ENCODE measurements at regions not wholly inside any gene's neighbourhood (a gene's known extent, or its start where the extent isn't known, plus 50 kb on each side); places are given as distances from the start of the nearest gene placed in this dataset.

GRCh38 chr4:14641871-14642270, 360.4 kb upstream of the CPEB2 start (continued):
- TF ChIP-seq, protein P1, sequence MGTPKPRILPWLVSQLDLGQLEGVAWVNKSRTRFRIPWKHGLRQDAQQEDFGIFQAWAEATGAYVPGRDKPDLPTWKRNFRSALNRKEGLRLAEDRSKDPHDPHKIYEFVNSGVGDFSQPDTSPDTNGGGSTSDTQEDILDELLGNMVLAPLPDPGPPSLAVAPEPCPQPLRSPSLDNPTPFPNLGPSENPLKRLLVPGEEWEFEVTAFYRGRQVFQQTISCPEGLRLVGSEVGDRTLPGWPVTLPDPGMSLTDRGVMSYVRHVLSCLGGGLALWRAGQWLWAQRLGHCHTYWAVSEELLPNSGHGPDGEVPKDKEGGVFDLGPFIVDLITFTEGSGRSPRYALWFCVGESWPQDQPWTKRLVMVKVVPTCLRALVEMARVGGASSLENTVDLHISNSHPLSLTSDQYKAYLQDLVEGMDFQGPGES (IDR thresholded peaks at IDR 0.05; ENCODE audit: low read depth, low read length): no peak
- TF ChIP-seq SIN3A (IDR thresholded peaks at IDR 0.05; ENCODE audit: borderline replicate concordance, low read depth, low read length) (no peak), NRF1 (IDR thresholded peaks at IDR 0.05; ENCODE audit: low read depth, low read length) (no peak)
- TF ChIP-seq, protein P2, sequence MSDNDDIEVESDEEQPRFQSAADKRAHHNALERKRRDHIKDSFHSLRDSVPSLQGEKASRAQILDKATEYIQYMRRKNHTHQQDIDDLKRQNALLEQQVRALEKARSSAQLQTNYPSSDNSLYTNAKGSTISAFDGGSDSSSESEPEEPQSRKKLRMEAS (IDR thresholded peaks at IDR 0.05; ENCODE audit: low read depth): no peak

- ChIA-PET POLR2A (no interaction called here), CTCF (no interaction called here)
- H3K79me2 ChIP-seq (ENCODE audit: insufficient read depth): no peaks in the 10 kb centered on the region
- no peak overlapping the region for H3K27ac ChIP-seq (ENCODE audit: low read depth in 2 of 2, low read length in 1 of 2)
- no peaks in the 10 kb centered on the region; a peak in 1 of 4 replicates for H3K4me1 ChIP-seq (ENCODE audit: control insufficient read depth in 1 of 2, insufficient read depth in 2 of 2, low read depth in 1 of 2, low read length in 1 of 2)
- no peak overlapping the region for H3K4me3 ChIP-seq (ENCODE audit: low read depth in 2 of 2, low read length in 1 of 2)
- no peaks in the 10 kb centered on the region for H3K27me3 ChIP-seq (ENCODE audit: insufficient read depth)
- no peaks in the 10 kb centered on the region for H3K36me3 ChIP-seq (replicated peaks in 1 of 2; ENCODE audit: control insufficient read depth in 1 of 2, insufficient read depth in 2 of 2, low read length in 1 of 2)
- no peaks in the 10 kb centered on the region for H3K9me3 ChIP-seq
- DNase-seq: no peak
- no peak overlapping the region for H3K9ac ChIP-seq
- no peaks in the 10 kb centered on the region for H3K9me2 ChIP-seq
- no peaks in the 10 kb centered on the region for H4K20me1 ChIP-seq (ENCODE audit: insufficient read depth)
- no peak overlapping the region for H3K4me2 ChIP-seq
- WGBS (ENCODE audit: low lambda C conversion rate): 48% methylated on average over 5 of the region's 5 CpGs
- no peak overlapping the region for H2AFZ ChIP-seq (ENCODE audit: low read depth)
- no peaks in the 10 kb centered on the region for H3F3A ChIP-seq (replicated peaks; ENCODE audit: insufficient read depth)
- no peak for TF ChIP-seq NRF1 (IDR thresholded peaks at IDR 0.05; ENCODE audit: low read depth, low read length)
These were observed 357.6 kb upstream of the CPEB2 start for GRCh38 chr4:14644580-14645282.

DNA sequence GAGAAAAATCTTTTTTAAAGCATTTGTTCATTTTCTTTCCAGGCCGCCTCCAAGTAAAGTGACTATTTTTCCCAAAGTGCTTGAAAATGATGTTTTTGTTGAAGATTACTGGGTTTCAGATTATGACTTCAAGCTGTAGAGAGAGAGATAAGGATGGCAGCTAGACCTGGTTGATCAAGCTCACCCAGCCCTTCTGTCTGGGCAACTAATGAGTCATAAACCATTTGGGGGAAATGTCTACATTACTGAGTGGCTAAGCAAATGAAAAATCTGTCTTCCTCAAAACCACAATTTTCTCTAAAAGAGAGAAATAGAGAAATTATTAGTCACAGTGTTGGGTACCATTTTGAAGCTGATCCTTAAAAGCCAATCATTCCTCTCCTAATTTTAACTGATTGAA, 355.4 kb upstream of the CPEB2 start:
- Histone ChIP-seq H3F3A (replicated peaks; ENCODE audit: insufficient read depth) (no peaks in the 10 kb centered on the region), H3K9me3 (no peaks in the 10 kb centered on the region), H3K4me1 (ENCODE audit: control insufficient read depth in 1 of 2, insufficient read depth in 2 of 2, low read depth in 1 of 2, low read length in 1 of 2) (no peaks in the 10 kb centered on the region; a peak in 1 of 4 replicates), H3K9ac (no peak overlapping the region), H3K27me3 (ENCODE audit: insufficient read depth) (no peaks in the 10 kb centered on the region), H3K4me3 (ENCODE audit: low read depth in 2 of 2, low read length in 1 of 2) (no peak overlapping the region), H3K4me2 (no peak overlapping the region), H3K27ac (ENCODE audit: low read depth in 2 of 2, low read length in 1 of 2) (no peak overlapping the region), H4K20me1 (ENCODE audit: insufficient read depth) (no peaks in the 10 kb centered on the region), H3K36me3 (replicated peaks in 1 of 2; ENCODE audit: control insufficient read depth in 1 of 2, insufficient read depth in 2 of 2, low read length in 1 of 2) (no peaks in the 10 kb centered on the region), H3K9me2 (no peaks in the 10 kb centered on the region), H3K79me2 (ENCODE audit: insufficient read depth) (no peaks in the 10 kb centered on the region), H2AFZ (ENCODE audit: low read depth) (no peak overlapping the region)
- ChIA-PET POLR2A (no interaction called here), CTCF (no interaction called here)
- WGBS (ENCODE audit: low lambda C conversion rate): 90% methylated on average over 1 of the region's 1 CpG
- TF ChIP-seq ELF1 (IDR thresholded peaks at IDR 0.05) (no peak), SMC3 (IDR thresholded peaks at IDR 0.05; ENCODE audit: low read depth, low read length) (no peak), PBX3 (IDR thresholded peaks at IDR 0.05) (no peak), USF1 (IDR thresholded peaks at IDR 0.05; ENCODE audit: borderline replicate concordance, low read depth) (no peak)
- no peak for DNase-seq

Data from SK-N-SH (cell line).